ENCODE measurements at regions not wholly inside any gene's neighbourhood (a gene's known extent, or its start where the extent isn't known, plus 50 kb on each side); places are given as distances from the start of the nearest gene placed in this dataset.

DNA sequence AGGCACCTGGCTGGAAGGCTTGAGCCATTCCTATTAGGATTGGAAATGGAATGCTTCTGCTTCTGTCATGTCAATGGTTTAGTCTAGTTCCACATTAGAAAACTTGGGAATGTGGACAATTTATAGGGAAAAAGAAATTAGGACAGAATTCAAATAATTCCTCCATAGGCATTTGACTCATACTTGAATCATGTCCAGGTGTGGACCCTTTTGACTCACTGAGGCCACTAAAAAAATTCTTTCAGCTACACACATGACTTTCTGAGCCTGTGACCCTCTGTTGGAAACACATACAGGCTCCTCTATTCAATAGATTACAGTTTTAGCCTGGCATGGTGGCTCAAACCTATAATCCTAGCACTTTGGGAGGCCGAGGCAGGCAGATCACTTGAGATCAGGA is 100.5 kb downstream of the RASSF10 start:
- 89% methylated on average over 1 of the region's 1 CpG; no CpG with 5 or more reads in 1 of the 2 experiments for WGBS, 2 experiments (ENCODE audit: extremely low coverage in 1 of 2, insufficient coverage in 1 of 2, insufficient read length in 1 of 2, insufficient replicate concordance in 2 of 2, low coverage in 1 of 2, low lambda C conversion rate in 2 of 2, missing lambda C conversion rate in 1 of 2)
- H3K14ac ChIP-seq (ENCODE audit: insufficient read length): no peak overlapping the region
- no peaks in the 10 kb centered on the region for H3K36me3 ChIP-seq (ENCODE audit: control insufficient read depth in 2 of 4, insufficient read depth in 4 of 4, low read length in 3 of 4)
- H3K79me1 ChIP-seq (ENCODE audit: low read depth, low read length): no peaks in the 10 kb centered on the region
- H2AFZ ChIP-seq (ENCODE audit: low read length): no peak overlapping the region
- no peak overlapping the region for H3K23ac ChIP-seq (ENCODE audit: insufficient read length)
- H2BK20ac ChIP-seq (ENCODE audit: low read length): no peak overlapping the region
- H4K5ac ChIP-seq (ENCODE audit: insufficient read length, low read depth, low read length): no peak overlapping the region
- no peaks in the 10 kb centered on the region for H3K27me3 ChIP-seq (replicated peaks in 1 of 4; ENCODE audit: control insufficient read depth in 3 of 4, extremely low read depth in 1 of 4, insufficient read depth in 3 of 4, low read length in 3 of 4)
- no peaks in the 10 kb centered on the region for H3K23me2 ChIP-seq (ENCODE audit: low read depth, low read length)
- peaks cover 0 to 7% (median 2%) of the 10 kb centered on the region in 4 experiments; a peak in 4 of 7 replicates for H3K4me1 ChIP-seq (replicated peaks in 1 of 4; ENCODE audit: control insufficient read depth in 3 of 4, insufficient read depth in 4 of 4, low read length in 3 of 4)
- H3K4ac ChIP-seq (replicated peaks; ENCODE audit: insufficient read length, low read depth, low read length): no peak overlapping the region
- H4K91ac ChIP-seq (replicated peaks; ENCODE audit: insufficient read length, low read length): no peak overlapping the region
- H2AK5ac ChIP-seq (ENCODE audit: low read depth, low read length): no peak overlapping the region
- H3K4me3 ChIP-seq (ENCODE audit: extremely low read depth in 1 of 4, insufficient read depth in 2 of 4, low read depth in 3 of 4, low read length in 4 of 4): no peak overlapping the region
- POLR2A ChIA-PET (ENCODE audit: partially characterized antibody): interaction anchor here (0.6 kb wide), 1 partner anchor 413 kb away, joined by 4 read pairs; no protein-coding TSS in a partner anchor
- no peak overlapping the region for H4K8ac ChIP-seq (ENCODE audit: extremely low read depth, insufficient read depth, low read length)
- no peak overlapping the region for H3K56ac ChIP-seq (replicated peaks; ENCODE audit: insufficient read length, low read depth, low read length)
- H3K18ac ChIP-seq (ENCODE audit: extremely low read depth, low read length): no peak overlapping the region
- H2BK15ac ChIP-seq (ENCODE audit: low read length): no peak overlapping the region
- H3K79me2 ChIP-seq (ENCODE audit: control insufficient read depth in 1 of 2, insufficient read depth in 2 of 2, low read length in 2 of 2): no peaks in the 10 kb centered on the region
- no peaks in the 10 kb centered on the region for H3K9me3 ChIP-seq (ENCODE audit: insufficient read depth in 2 of 2, low read depth in 1 of 2, low read length in 1 of 2)
- no peak overlapping the region for H3K27ac ChIP-seq (ENCODE audit: low read depth, low read length)
- H3K4me2 ChIP-seq (ENCODE audit: insufficient read depth in 1 of 2, low read depth in 2 of 2, low read length in 2 of 2): no peak overlapping the region
- H3K9ac ChIP-seq (replicated peaks in 1 of 4; ENCODE audit: extremely low read depth in 1 of 4, low read depth in 3 of 4, low read length in 3 of 4): no peak overlapping the region
- no peak overlapping the region for H2BK120ac ChIP-seq (replicated peaks; ENCODE audit: low read depth, low read length)
- CTCF ChIA-PET (ENCODE audit: partially characterized antibody): interaction anchor here (0.6 to 2.2 kb wide), 3 partner anchors 27 to 1058 kb away, joined by 3 to 4 read pairs (median 4); no protein-coding TSS in a partner anchor
- DNase-seq (ENCODE audit: low read depth in 1 of 2, low spot score in 2 of 2) (no peak), FAIRE-seq (no peak)
- no peak overlapping the region for H2BK12ac ChIP-seq (ENCODE audit: low read depth, low read length)
- H4K20me1 ChIP-seq (replicated peaks in 1 of 2; ENCODE audit: control insufficient read depth in 1 of 2, insufficient read depth in 2 of 2, low read length in 2 of 2): no peaks in the 10 kb centered on the region
- no peak overlapping the region for H2BK5ac ChIP-seq (ENCODE audit: low read depth, low read length)
- TF ChIP-seq TCF12 (IDR thresholded peaks at IDR 0.05; ENCODE audit: low read depth, low read length): no peak
- TF ChIP-seq, protein P1, sequence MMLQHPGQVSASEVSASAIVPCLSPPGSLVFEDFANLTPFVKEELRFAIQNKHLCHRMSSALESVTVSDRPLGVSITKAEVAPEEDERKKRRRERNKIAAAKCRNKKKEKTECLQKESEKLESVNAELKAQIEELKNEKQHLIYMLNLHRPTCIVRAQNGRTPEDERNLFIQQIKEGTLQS (IDR thresholded peaks at IDR 0.05; ENCODE audit: insufficient read depth, low read depth, low read length): no peak
- TF ChIP-seq NANOG (IDR thresholded peaks at IDR 0.05; ENCODE audit: insufficient read depth, low read depth, low read length, poor library complexity, severe bottlenecking): no peak
- TF ChIP-seq FOSL1 (IDR thresholded peaks at IDR 0.05; ENCODE audit: insufficient read depth, low read depth, low read length): no peak
- TF ChIP-seq ASH2L (IDR thresholded peaks at IDR 0.05; ENCODE audit: low read length): no peak
- TF ChIP-seq, protein P2, sequence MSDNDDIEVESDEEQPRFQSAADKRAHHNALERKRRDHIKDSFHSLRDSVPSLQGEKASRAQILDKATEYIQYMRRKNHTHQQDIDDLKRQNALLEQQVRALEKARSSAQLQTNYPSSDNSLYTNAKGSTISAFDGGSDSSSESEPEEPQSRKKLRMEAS (IDR thresholded peaks at IDR 0.05): no peak
- TF ChIP-seq CTBP2 (IDR thresholded peaks at IDR 0.05; ENCODE audit: borderline replicate concordance, insufficient read depth, insufficient read length, low read length): no peak
- no peak for TF ChIP-seq GTF2F1 (IDR thresholded peaks at IDR 0.05; ENCODE audit: borderline replicate concordance, low read depth, low read length)
- TF ChIP-seq SP2 (IDR thresholded peaks at IDR 0.05; ENCODE audit: low read length): no peak
- no peak for TF ChIP-seq PHF8 (conservative IDR thresholded peaks at IDR 0.05; ENCODE audit: low read depth, low read length)
- TF ChIP-seq RAD21 (IDR thresholded peaks at IDR 0.05 in 1 of 2, conservative IDR thresholded peaks at IDR 0.05 in 1 of 2; ENCODE audit: low read depth in 2 of 2, low read length in 2 of 2): no peak
- no peak for TF ChIP-seq EZH2 (IDR thresholded peaks at IDR 0.05; ENCODE audit: low read depth, low read length, severe bottlenecking)
